Activated CD8-positive, alpha-beta T cell treated with anti-CD3 and anti-CD28 coated beads for 36 hours (primary cell): ENCODE measurements at regions not wholly inside any gene's neighbourhood (a gene's known extent, or its start where the extent isn't known, plus 50 kb on each side); places are given as distances from the start of the nearest gene placed in this dataset.

ENCODE experiments used
- ATAC-seq: fragments of 200-7000 bp; cut with Tn5 transposase; one replicate; pipeline ENCODE4 v1.10.0; 2021; ENCODE audit warnings: mild to moderate bottlenecking, moderate library complexity
- CTCF ChIA-PET: fragments of 350-600 bp; sonication (Branson Sonifier 250); formaldehyde crosslinking; loops from one replicate; lab custom pipeline; 2021; ENCODE audit warnings: antibody characterized with exemption; lab: Charles Lee
- POLR2A ChIA-PET: fragments of 350-600 bp; sonication (Branson Sonifier 250); formaldehyde crosslinking; loops from one replicate; lab custom pipeline; 2021; ENCODE audit warnings: antibody characterized with exemption; lab: Charles Lee
- DNase-seq: peaks from one replicate; pipeline ENCODE4 v3.0.0-alpha.2; 2020
- H3K27ac Mint-ChIP-seq: one replicate; pipeline ENCODE4 v1.8.0; 2021; ENCODE audit warnings: mild to moderate bottlenecking, mixed read lengths
- H3K27me3 Mint-ChIP-seq: one replicate; pipeline ENCODE4 v1.8.0; 2021; ENCODE audit warnings: mixed read lengths
- H3K36me3 Mint-ChIP-seq: one replicate; pipeline ENCODE4 v1.8.0; 2021; ENCODE audit warnings: low read depth, mixed read lengths
- H3K4me1 Mint-ChIP-seq: one replicate; pipeline ENCODE4 v1.8.0; 2021; ENCODE audit warnings: low read depth, mixed read lengths
- H3K4me3 Mint-ChIP-seq: one replicate; pipeline ENCODE4 v1.8.0; 2021; ENCODE audit warnings: mild to moderate bottlenecking, moderate library complexity, mixed read lengths
- H3K9me3 Mint-ChIP-seq: one replicate; pipeline ENCODE4 v1.8.0; 2021; ENCODE audit warnings: mixed read lengths
- CTCF ChIP-seq: fragments of 200-600 bp; IDR thresholded peaks from one replicate; pipeline ENCODE4 v1.8.0; 2022; ENCODE audit warnings: antibody characterized with exemption, mild to moderate bottlenecking
- intact Hi-C: fragments of 100-400 bp; cut with micrococcal nuclease; formaldehyde crosslinking; loops from one replicate; pipeline ENCODE4 v1.10.0; 2022

- H3K27ac Mint-ChIP-seq: no peak overlapping the region
- DNase-seq (no peak), ATAC-seq (no peak)
- ChIA-PET CTCF (no interaction called here), POLR2A (no interaction called here)
- no peaks in the 10 kb centered on the region for H3K4me1 Mint-ChIP-seq
- no peak overlapping the region for H3K4me3 Mint-ChIP-seq
- intact Hi-C loops: no loop called here
- H3K27me3 Mint-ChIP-seq: no peaks in the 10 kb centered on the region
- H3K9me3 Mint-ChIP-seq: no peaks in the 10 kb centered on the region
- H3K36me3 Mint-ChIP-seq: no peaks in the 10 kb centered on the region
- TF ChIP-seq CTCF: no peak
These were observed 111.2 kb upstream of the ZMIZ1 start for GRCh38 chr10:78957471-78958039.

- DNase-seq (no peak), ATAC-seq (no peak)
- CTCF ChIA-PET: interaction anchor here (0.7 kb wide), 1 partner anchor 15 kb away, joined by 3 read pairs; no protein-coding TSS in a partner anchor
- intact Hi-C loops: no loop called here
- no peaks in the 10 kb centered on the region for H3K36me3 Mint-ChIP-seq
- TF ChIP-seq CTCF: no peak
- no peak overlapping the region for H3K27ac Mint-ChIP-seq
- no peaks in the 10 kb centered on the region for H3K9me3 Mint-ChIP-seq
- POLR2A ChIA-PET: interaction anchor here (1.2 kb wide), 1 partner anchor 8 kb away, joined by 3 read pairs; no protein-coding TSS in a partner anchor
- no peak overlapping the region for H3K4me3 Mint-ChIP-seq
- no peaks in the 10 kb centered on the region for H3K4me1 Mint-ChIP-seq
- H3K27me3 Mint-ChIP-seq: no peaks in the 10 kb centered on the region
These were observed 109.4 kb upstream of the ZMIZ1 start for GRCh38 chr10:78959217-78959923.

- no peak for ATAC-seq
- POLR2A ChIA-PET: no interaction called here
- Mint-ChIP-seq H3K27me3 (no peaks in the 10 kb centered on the region), H3K9me3 (no peaks in the 10 kb centered on the region), H3K4me1 (no peaks in the 10 kb centered on the region), H3K27ac (no peak overlapping the region), H3K36me3 (no peaks in the 10 kb centered on the region), H3K4me3 (no peak overlapping the region)
- DNase-seq: no peak
- intact Hi-C loops: no loop called here
- CTCF ChIA-PET: interaction anchor here (1.6 kb wide), 1 partner anchor 15 kb away, joined by 6 read pairs; no protein-coding TSS in a partner anchor
- no peak for TF ChIP-seq CTCF
These were observed 108.9 kb upstream of the ZMIZ1 start for GRCh38 chr10:78959924-78960285.

DNA sequence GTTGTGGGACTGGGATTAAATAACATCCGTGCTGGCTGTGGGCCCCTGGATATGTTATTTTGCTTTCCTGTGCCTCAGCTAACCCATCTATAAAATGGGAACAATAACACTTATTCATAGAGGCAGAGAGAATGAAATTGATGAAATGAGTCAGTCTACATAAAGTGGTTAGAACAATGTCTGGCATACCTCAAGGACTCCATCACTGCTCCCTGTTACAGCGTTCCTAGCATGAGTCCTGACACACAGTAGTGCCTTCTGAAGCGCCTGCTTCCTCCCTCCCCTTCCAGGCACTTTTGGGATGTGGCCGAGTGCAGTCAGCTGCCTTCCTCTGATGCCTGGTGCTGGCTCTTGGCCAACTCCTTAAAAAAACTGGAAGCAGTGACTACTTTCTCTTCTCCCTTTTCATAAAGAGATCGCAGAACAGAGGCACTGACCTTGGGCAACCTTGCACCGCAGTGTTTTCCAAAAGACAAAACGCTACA, 108.4 kb upstream of the ZMIZ1 start:
- intact Hi-C loops: no loop called here
- TF ChIP-seq CTCF: no peak
- H3K4me3 Mint-ChIP-seq: no peak overlapping the region
- POLR2A ChIA-PET: no interaction called here
- DNase-seq: no peak
- H3K9me3 Mint-ChIP-seq: no peaks in the 10 kb centered on the region
- ATAC-seq: no peak
- no peaks in the 10 kb centered on the region for H3K4me1 Mint-ChIP-seq
- H3K27me3 Mint-ChIP-seq: no peaks in the 10 kb centered on the region
- H3K27ac Mint-ChIP-seq: no peak overlapping the region
- no peaks in the 10 kb centered on the region for H3K36me3 Mint-ChIP-seq
- CTCF ChIA-PET: interaction anchor here (1.6 kb wide), 1 partner anchor 14 kb away, joined by 6 read pairs; no protein-coding TSS in a partner anchor

DNA sequence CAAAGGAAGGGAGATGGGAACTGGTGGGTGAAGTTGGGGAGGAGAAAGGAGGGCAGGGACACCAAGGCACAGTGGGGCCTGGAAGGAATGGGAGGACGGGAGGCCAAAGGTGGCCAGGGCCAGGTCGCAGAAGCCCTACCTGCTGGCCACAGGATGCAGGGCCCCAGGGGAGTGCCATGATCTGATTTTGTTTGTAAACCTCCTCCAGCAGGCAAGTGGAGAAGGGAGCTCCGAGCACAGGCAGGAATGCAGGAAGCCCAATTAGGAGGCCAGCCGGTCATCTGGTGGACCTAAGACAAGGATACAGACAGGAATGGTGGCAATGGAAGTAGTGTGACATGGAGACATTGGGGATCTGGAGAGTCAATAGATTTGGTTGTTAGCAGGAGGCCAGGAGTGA, 107.0 kb upstream of the ZMIZ1 start:
- Mint-ChIP-seq H3K27me3 (no peaks in the 10 kb centered on the region), H3K4me3 (no peak overlapping the region), H3K36me3 (no peaks in the 10 kb centered on the region), H3K9me3 (no peaks in the 10 kb centered on the region), H3K4me1 (no peaks in the 10 kb centered on the region), H3K27ac (no peak overlapping the region)
- DNase-seq (no peak), ATAC-seq (no peak)
- CTCF ChIA-PET: interaction anchor here (1.0 to 1.6 kb wide), 3 partner anchors 13 to 233 kb away, joined by 4 to 6 read pairs (median 5); no protein-coding TSS in a partner anchor
- TF ChIP-seq CTCF: no peak
- intact Hi-C loops: no loop called here
- POLR2A ChIA-PET: no interaction called here
